HG03066 (cell line): ENCODE measurements at regions not wholly inside any gene's neighbourhood (a gene's known extent, or its start where the extent isn't known, plus 50 kb on each side); places are given as distances from the start of the nearest gene placed in this dataset.
"Not testable (repeated sequence)": the region's sequence is repeated elsewhere in the genome, so short reads cannot be mapped to it uniquely, and the experiment has no call there.

Source experiments
- ATAC-seq: cut with Tn5 transposase; IDR thresholded peaks from one replicate; pipeline ENCODE4 v1.9.1; 2021; ENCODE audit warnings: low read depth; ENCODE audit not compliant: unreplicated experiment

- no peak for ATAC-seq
These were observed 100.0 kb upstream of the TRIM24 start for GRCh38 chr7:138359870-138360559.

DNA sequence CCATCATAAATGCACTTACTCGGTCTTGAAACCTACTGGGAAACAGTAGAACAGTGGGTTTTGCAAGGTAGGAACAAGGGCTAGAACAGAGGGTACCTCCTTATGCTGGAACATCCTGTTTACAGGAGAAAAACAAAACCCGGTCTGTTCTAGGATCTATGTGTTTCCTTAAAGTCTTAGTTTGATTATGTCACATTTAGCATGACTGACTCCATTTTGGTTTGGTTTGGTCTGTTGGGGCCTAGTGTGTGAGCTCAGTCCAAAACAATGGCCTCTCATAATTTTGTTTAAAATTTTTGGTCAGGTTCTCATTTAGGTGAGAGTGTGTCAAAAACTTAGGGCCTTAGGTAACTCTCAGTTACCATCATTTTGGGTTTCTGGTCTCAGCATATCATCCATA, 96.3 kb upstream of the TRIM24 start:
- ATAC-seq: no peak

DNA sequence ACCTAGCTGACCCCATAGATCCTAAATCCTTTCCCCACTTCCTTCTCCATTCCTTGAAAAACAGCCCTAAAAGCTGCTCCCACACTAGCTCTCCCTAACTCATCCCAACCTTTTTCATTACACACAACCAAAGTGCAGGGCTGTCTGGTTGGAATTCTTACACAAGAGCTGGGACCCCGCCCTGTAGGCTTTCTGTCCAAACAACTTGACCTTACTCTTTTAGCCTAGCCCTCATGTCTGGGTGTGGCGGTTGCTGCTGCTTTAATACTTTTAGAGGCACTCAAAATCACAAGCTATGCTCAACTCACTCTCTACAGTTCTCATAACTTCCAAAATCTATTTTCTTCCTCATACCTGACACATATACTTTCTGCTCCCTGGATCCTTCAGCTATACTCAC, 93.9 kb upstream of the TRIM24 start:
- not testable (repeated sequence) for ATAC-seq

DNA sequence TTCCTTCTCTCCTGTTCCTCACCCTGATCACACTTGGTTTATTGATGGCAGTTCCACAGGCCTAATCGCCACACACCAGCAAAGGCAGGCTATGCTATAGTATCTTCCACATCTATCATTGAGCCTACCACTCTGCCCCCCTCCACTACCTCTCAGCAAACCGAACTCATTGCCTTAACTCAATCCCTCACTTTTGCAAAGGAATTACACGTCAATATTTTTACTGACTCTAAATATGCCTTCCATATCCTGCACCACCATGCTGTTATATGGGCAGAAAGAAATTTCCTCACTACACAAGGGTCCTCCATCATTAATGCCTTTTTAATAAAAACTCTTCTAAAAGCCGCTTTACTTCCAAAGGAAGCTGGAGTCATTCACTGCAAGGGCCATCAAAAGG, 93.4 kb upstream of the TRIM24 start:
- not testable (repeated sequence) for ATAC-seq

DNA sequence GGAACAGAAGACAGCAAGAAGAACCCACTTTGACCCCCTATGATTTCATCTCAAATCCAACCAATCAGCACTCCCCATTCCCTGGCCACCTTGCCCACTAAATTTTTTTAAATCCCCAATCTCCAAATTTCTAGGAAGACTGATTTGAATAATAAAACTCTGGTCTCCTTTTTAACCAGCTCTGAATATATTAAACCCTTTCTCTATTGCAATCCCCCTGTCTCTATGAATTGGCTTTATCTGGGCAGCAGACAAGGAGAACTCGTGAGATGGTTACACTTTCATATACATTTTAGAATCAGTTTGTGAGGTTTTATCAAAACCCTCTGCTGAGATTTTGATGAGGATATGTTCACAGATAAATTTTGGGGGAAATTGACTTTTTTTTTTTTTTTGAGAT, 90.3 kb upstream of the TRIM24 start:
- ATAC-seq: no peak

DNA sequence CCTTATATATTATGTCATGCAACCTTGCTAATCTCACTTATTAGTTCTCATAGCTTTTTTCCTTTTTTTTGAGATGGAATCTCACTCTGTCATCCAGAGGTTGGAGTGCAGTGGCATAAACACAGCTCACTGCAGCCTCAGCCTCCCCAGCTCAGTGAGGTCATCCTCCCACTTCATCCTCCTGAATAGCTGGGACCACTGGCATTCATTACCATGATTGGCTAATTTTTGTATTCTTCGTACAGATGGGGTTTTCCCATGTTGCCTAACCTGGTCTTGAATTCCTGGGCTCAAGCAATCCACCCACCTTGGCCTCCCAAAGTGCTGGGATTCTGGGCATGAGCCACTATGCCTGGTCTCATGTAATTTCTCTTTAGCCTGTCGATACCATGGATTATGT, 89.1 kb upstream of the TRIM24 start:
- ATAC-seq: no peak

GRCh38 chr7:138374119-138374693, 85.9 kb upstream of the TRIM24 start:
- ATAC-seq: no peak

DNA sequence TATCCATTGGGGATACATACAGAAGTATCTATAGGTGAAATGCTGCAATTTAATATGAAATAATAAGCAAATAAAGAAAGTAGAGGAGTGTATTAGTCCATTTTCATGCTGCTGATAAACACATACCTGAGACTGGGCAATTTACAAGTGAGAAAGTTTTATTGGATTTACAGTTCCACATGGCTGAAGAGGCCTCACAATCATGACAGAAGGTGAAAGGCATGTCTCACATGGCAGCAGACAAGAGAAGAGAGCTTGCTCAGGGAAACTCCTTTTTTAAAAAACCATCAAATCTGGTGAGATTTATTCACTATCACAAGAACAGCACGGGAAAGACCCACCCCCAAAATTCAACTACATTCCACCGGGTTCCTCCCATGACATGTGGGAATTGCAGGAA, 82.8 kb upstream of the TRIM24 start:
- no peak for ATAC-seq

DNA sequence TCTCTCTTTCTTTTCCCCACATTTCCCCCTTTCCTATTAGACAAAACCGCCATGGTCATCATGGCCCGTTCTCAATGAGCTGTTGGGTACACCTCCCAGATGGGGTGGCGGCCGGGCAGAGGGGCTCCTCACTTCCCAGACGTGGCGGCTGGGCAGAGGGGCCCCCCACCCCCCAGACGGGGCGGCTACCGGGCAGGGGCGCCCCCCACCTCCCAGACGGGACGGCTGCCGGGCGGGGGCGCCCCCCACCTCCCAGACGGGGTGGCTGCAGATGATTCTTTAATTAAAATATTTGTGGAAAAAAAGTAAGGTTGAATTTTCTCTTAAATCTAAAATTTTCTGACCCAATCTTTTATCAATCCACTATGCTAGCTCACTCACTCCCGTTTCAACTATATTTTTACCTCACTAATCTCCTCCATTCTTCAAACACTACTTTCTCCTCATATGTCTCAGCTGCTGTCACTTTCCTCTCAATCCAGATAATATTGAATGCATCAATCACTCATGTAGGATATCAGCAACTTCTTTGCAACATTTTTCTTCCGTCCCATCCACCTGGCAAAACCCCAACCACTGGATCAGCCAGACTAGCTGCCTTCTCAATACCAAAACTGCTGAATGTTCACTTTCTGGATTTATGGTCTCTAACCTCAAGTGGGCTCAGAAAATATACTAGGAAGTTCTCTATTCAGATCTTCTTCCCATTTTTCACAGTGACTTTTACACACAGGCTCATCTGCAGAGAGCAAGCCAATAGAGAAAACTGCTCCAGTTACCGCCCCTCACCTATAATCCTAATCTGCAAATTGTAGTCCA, 81.1 kb upstream of the TRIM24 start:
- ATAC-seq: no peak

GRCh38 chr7:138382862-138383565, 77.0 kb upstream of the TRIM24 start:
- ATAC-seq: no peak

- no peak for ATAC-seq
These were observed 73.2 kb upstream of the TRIM24 start for GRCh38 chr7:138386821-138387220.

GRCh38 chr7:138387755-138388475, 72.1 kb upstream of the TRIM24 start:
- ATAC-seq: no peak

GRCh38 chr7:138388673-138389491, 71.2 kb upstream of the TRIM24 start:
- no peak for ATAC-seq

- no peak for ATAC-seq
These were observed 64.3 kb upstream of the TRIM24 start for GRCh38 chr7:138395763-138396162.

DNA sequence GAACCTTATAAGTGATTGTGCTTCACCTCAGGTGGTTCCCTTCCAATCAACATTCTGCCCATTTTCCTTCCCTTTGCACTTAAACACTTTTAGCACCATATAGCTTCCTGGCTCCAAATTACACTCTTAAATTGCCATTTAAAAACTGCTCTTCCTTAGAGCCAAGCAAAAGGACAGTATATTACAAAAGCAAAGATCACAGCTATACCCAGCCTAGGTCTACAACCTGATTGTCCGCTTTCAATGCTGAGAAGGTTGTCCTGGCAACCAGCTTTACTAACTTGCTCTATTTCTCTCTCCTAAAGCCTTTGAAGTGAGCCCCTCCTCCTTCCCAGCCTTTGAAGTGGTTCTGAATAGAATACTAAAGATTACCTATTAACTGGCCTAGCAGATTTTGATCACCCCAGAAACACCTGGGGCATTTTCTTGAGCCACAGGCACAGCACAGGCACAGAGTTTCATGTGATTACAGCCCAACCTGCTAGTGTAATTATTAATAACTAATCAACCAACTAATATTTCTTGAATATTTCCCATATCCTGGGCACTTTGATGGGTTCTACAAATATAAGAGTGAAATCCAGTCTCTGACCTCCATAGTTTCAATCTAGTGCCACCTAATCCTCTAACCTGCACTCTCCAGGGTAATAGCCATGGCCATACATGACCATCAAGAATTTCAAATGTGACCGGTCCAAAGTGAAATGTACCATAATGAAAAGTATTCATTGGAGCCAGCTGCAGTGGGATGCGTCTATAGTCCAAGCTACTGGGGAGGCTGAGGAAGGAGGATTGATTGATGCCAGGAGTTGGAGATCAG, 63.6 kb upstream of the TRIM24 start:
- peak; percentile 89 for ATAC-seq

DNA sequence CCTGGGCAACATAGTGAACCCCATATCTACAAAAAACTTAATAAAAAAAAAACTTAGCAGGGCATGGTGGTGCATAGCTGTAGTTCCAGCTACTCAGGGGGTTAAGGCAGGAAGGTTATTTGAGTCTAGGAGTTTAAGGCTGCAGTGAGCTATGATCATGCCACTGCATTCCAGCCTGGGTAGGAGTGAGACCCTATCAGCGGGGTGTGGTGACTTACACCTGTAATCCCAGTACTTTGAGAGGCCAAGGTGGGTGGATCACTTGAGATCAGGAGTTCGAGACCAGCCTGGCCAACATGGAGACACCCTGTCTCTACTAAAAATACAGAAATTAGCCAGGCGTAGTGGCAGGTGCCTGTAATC, 63.0 kb upstream of the TRIM24 start:
- ATAC-seq: not testable (repeated sequence)

GRCh38 chr7:138398857-138399256, 61.2 kb upstream of the TRIM24 start:
- ATAC-seq: no peak

DNA sequence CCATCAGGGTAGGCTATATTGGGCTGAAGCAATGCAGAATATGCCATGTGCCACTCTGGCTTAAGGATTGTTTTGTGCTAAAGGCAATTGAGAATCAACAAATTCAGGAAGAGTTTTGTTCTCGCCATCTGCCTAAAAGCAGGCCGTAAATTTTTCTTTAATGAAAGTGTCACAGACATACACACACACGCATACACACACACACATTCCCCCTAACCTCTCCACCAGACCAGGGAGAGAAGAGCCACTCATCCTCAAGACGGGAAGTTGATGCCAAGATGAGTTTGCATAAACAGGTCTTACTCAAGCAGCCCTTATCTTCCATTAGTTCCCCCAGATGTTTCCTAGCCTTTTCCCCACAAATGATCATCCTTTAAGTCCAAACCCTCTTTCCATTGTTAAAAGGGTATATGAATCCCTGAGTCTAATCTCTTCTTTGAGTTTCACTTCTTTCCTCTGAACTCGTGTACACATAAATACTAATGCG, 59.6 kb upstream of the TRIM24 start:
- ATAC-seq: no peak

GRCh38 chr7:138402749-138403148, 57.3 kb upstream of the TRIM24 start:
- no peak for ATAC-seq
